IPS DF 4.7 (cell line): ENCODE measurements at regions not wholly inside any gene's neighbourhood (a gene's known extent, or its start where the extent isn't known, plus 50 kb on each side); places are given as distances from the start of the nearest gene placed in this dataset.

ENCODE experiments used
- DNase-seq: peaks from one replicate; pipeline ENCODE4 v3.0.0-alpha.2; 2013; ENCODE audit warnings: low spot score; ENCODE audit errors: extremely low read depth

GRCh38 chr5:57335092-57335660, 147.4 kb downstream of the ACTBL2 start:
- DNase-seq: no peak

GRCh38 chr5:57334475-57334874, 148.1 kb downstream of the ACTBL2 start:
- DNase-seq: no peak

GRCh38 chr5:57332361-57332760, 150.2 kb downstream of the ACTBL2 start:
- no peak for DNase-seq

- DNase-seq: no peak
Measured at GRCh38 chr5:57327561-57328367, 153.9 kb downstream of the GPBP1 start.

GRCh38 chr5:57325678-57326397, 152.0 kb downstream of the GPBP1 start:
- DNase-seq: no peak

- DNase-seq: no peak
Measured at GRCh38 chr5:57324861-57325260, 151.0 kb downstream of the GPBP1 start.

GRCh38 chr5:57324181-57324580, 150.3 kb downstream of the GPBP1 start:
- no peak for DNase-seq

GRCh38 chr5:57320582-57320981, 146.7 kb downstream of the GPBP1 start:
- no peak for DNase-seq

- DNase-seq: no peak
Measured at GRCh38 chr5:57319628-57320027, 145.8 kb downstream of the GPBP1 start.

GRCh38 chr5:57318251-57318650, 144.4 kb downstream of the GPBP1 start:
- no peak for DNase-seq

- DNase-seq: no peak
Measured at GRCh38 chr5:57317341-57317740, 143.5 kb downstream of the GPBP1 start.

GRCh38 chr5:57316798-57317327, 143.0 kb downstream of the GPBP1 start:
- DNase-seq: no peak

- no peak for DNase-seq
Measured at GRCh38 chr5:57315941-57316340, 142.1 kb downstream of the GPBP1 start.
